Stomach (tissue), 4 donors: ENCODE measurements at regions not wholly inside any gene's neighbourhood (a gene's known extent, or its start where the extent isn't known, plus 50 kb on each side); places are given as distances from the start of the nearest gene placed in this dataset.

Experiments used
- CTCF ChIP-seq, 7 experiments: fragments of 450-650 bp in 4 of 7; fragments of 200-600 bp in 3 of 7; sonication (generic) in 3 of 7; IDR thresholded peaks; one replicate each; pipeline ENCODE4 v1.5.1; 2016 to 2019; ENCODE audit warnings: antibody characterized with exemption in 7 of 7, control low read depth in 2 of 7, mild to moderate bottlenecking in 1 of 7
- POLR2AphosphoS5 ChIP-seq, 3 donors: sonication (generic); formaldehyde crosslinking; IDR thresholded peaks; one replicate each; pipeline ENCODE4 v1.6.1; 2016; ENCODE audit warnings: antibody characterized with exemption in 3 of 3

DNA sequence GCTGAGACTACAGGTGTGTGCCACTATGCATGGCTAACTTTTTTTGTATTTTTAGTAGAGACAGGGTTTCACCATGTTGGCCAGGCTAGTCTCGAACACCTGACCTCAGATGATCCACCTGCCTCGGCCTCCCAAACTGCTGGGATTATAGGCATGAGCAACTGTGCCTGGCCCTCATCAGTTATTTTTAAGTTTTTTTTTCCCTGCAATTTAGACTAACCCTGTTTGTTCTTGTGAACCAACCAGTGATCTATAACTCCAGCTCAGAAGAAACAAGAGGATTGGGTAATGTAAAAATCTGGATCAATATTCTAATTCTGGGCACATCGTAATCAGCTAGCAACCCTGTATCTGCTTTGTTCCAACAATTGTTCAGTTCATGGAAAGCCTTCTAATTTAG lies 155.7 kb downstream of the NXNL2 start:
- no peak for TF ChIP-seq CTCF (IDR thresholded peaks at IDR 0.05)
- no peak for TF ChIP-seq POLR2AphosphoS5 (IDR thresholded peaks at IDR 0.05)
